NCI-H748 (cell line): ENCODE measurements at regions not wholly inside any gene's neighbourhood (a gene's known extent, or its start where the extent isn't known, plus 50 kb on each side); places are given as distances from the start of the nearest gene placed in this dataset.
"Not testable (repeated sequence)": the region's sequence is repeated elsewhere in the genome, so short reads cannot be mapped to it uniquely, and the experiment has no call there.

Source experiments
- DNase-seq: peaks from one replicate; lab custom pipeline; 2025; ENCODE audit not compliant: unreplicated experiment; lab: John Stamatoyannopoulos, UW

GRCh38 chr11:101835506-101836063 is 79.2 kb upstream of the CEP126 start:
- no peak for DNase-seq

GRCh38 chr11:101830475-101830874 is 84.3 kb upstream of the CEP126 start:
- not testable (repeated sequence) for DNase-seq

- no peak for DNase-seq
Measured at GRCh38 chr11:101825531-101825930, 89.3 kb upstream of the CEP126 start.

- DNase-seq: no peak
Measured at GRCh38 chr11:101817581-101817980, 97.2 kb upstream of the CEP126 start.

- no peak for DNase-seq
Measured at GRCh38 chr11:101816613-101817012, 98.2 kb upstream of the CEP126 start.

GRCh38 chr11:101812546-101812945 is 102.3 kb upstream of the CEP126 start:
- DNase-seq: no peak

GRCh38 chr11:101810546-101810945 is 104.3 kb upstream of the CEP126 start:
- no peak for DNase-seq

GRCh38 chr11:101807531-101807930 is 107.3 kb upstream of the CEP126 start:
- no peak for DNase-seq

- no peak for DNase-seq
Measured at GRCh38 chr11:101803651-101804050, 111.2 kb upstream of the CEP126 start.

- DNase-seq: no peak
Measured at GRCh38 chr11:101797335-101797734, 117.5 kb upstream of the CEP126 start.

GRCh38 chr11:101792814-101793213 is 122.0 kb upstream of the CEP126 start:
- no peak for DNase-seq

GRCh38 chr11:101786916-101787315 is 127.9 kb upstream of the CEP126 start:
- no peak for DNase-seq

- no peak for DNase-seq
Measured at GRCh38 chr11:101786421-101786820, 128.4 kb upstream of the CEP126 start.

GRCh38 chr11:101779167-101779566 is 135.6 kb upstream of the CEP126 start:
- DNase-seq: not testable (repeated sequence)

- DNase-seq: no peak
Measured at GRCh38 chr11:101777476-101777875, 137.3 kb upstream of the CEP126 start.

GRCh38 chr11:101775033-101775432 is 139.8 kb upstream of the CEP126 start:
- no peak for DNase-seq

- no peak for DNase-seq
Measured at GRCh38 chr11:101770648-101771047, 144.2 kb upstream of the CEP126 start.

GRCh38 chr11:101765932-101766331 is 148.9 kb upstream of the CEP126 start:
- DNase-seq: no peak

GRCh38 chr11:101759771-101760450 is 154.9 kb upstream of the CEP126 start:
- DNase-seq: peak; percentile 47

- no peak for DNase-seq
Measured at GRCh38 chr11:101757741-101758140, 157.1 kb upstream of the CEP126 start.

GRCh38 chr11:101748572-101749344 is 165.0 kb upstream of the TRPC6 start:
- DNase-seq: no peak

- DNase-seq: no peak
Measured at GRCh38 chr11:101745756-101746155, 161.9 kb upstream of the TRPC6 start.
